Natural killer cell (primary cell): ENCODE measurements at regions not wholly inside any gene's neighbourhood (a gene's known extent, or its start where the extent isn't known, plus 50 kb on each side); places are given as distances from the start of the nearest gene placed in this dataset.
"Not testable (repeated sequence)": the region's sequence is repeated elsewhere in the genome, so short reads cannot be mapped to it uniquely, and the experiment has no call there.

Experiments
- ATAC-seq, 3 donors: fragments of 150-1000 bp in 2 of 3; fragments of 200-7000 bp in 1 of 3; cut with Tn5 transposase; 1 replicate in 1 of 3; 2 replicates in 2 of 3; pipeline ENCODE4 v1.10.0; 2021; ENCODE audit warnings: mild to moderate bottlenecking in 2 of 3, moderate library complexity in 2 of 3
- DNase-seq, 2 donors: peaks; one replicate each; pipeline versions ENCODE4 v3.0.0 to v3.0.0-alpha.2; 2013 to 2021; ENCODE audit warnings: mixed read lengths in 1 of 2
- H3K27ac ChIP-seq: one replicate; pipeline ENCODE4 v1.5.1; 2013; ENCODE audit warnings: mild to moderate bottlenecking, low read length
- H3K27me3 ChIP-seq: one replicate; pipeline ENCODE4 v1.6.1; 2013; ENCODE audit warnings: low read length; ENCODE audit not compliant: control insufficient read depth, insufficient read depth
- H3K36me3 ChIP-seq: one replicate; pipeline ENCODE4 v1.6.1; 2013; ENCODE audit warnings: low read length; ENCODE audit not compliant: control insufficient read depth, insufficient read depth
- H3K4me1 ChIP-seq: one replicate; pipeline ENCODE4 v1.6.1; 2013; ENCODE audit warnings: low read length; ENCODE audit not compliant: control insufficient read depth, insufficient read depth
- H3K4me3 ChIP-seq: one replicate; pipeline ENCODE4 v1.5.1; 2013; ENCODE audit warnings: low read length
- H3K9me3 ChIP-seq: one replicate; pipeline ENCODE4 v1.6.1; 2013; ENCODE audit warnings: low read length; ENCODE audit not compliant: control insufficient read depth, insufficient read depth
- H3K27ac Mint-ChIP-seq, 2 donors: one replicate each; pipeline ENCODE4 v1.8.0; 2022; ENCODE audit warnings: mild to moderate bottlenecking in 2 of 2, mixed read lengths in 2 of 2, moderate library complexity in 1 of 2
- H3K27me3 Mint-ChIP-seq, 2 donors: one replicate each; pipeline ENCODE4 v1.8.0; 2022; ENCODE audit warnings: low read depth in 2 of 2, mixed read lengths in 2 of 2
- H3K36me3 Mint-ChIP-seq: one replicate; pipeline ENCODE4 v1.8.0; 2022; ENCODE audit warnings: mixed read lengths
- H3K4me1 Mint-ChIP-seq, 2 donors: one replicate each; pipeline ENCODE4 v1.8.0; 2022; ENCODE audit warnings: mixed read lengths in 2 of 2
- H3K4me3 Mint-ChIP-seq: one replicate; pipeline ENCODE4 v1.8.0; 2022; ENCODE audit warnings: mild to moderate bottlenecking, moderate library complexity, mixed read lengths
- H3K9me3 Mint-ChIP-seq, 2 donors: one replicate each; pipeline ENCODE4 v1.8.0; 2022; ENCODE audit warnings: mixed read lengths in 2 of 2
- WGBS: methylation state at CpG from one replicate; pipeline ENCODE4 v1.1.7; 2013; ENCODE audit warnings: missing lambda C conversion rate; ENCODE audit not compliant: insufficient coverage; 5-methylcytosine and 5-hydroxymethylcytosine counted together
- intact Hi-C: fragments of 100-400 bp; cut with micrococcal nuclease; formaldehyde crosslinking; loops from one replicate; pipeline ENCODE4 v1.14.2; 2022

GRCh38 chr5:1574023-1574318 is 50.2 kb upstream of the LPCAT1 start:
- H3K27me3 ChIP-seq, H3K9me3 Mint-ChIP-seq, H3K9me3 ChIP-seq, H3K27me3 Mint-ChIP-seq, H3K4me3 Mint-ChIP-seq, DNase-seq, H3K36me3 ChIP-seq, ATAC-seq, H3K27ac ChIP-seq, H3K36me3 Mint-ChIP-seq, intact Hi-C loops, H3K4me3 ChIP-seq, H3K4me1 ChIP-seq: not testable (repeated sequence)
- Mint-ChIP-seq H3K27ac (peak overlapping the region in 1 of 2 donors; percentile 14), H3K4me1 (peaks cover 6 to 19% of the 10 kb centered on the region in 2 donors)
- WGBS: 57% methylated on average over 2 of the region's 9 CpGs

- not testable (repeated sequence) for H3K36me3 Mint-ChIP-seq
- peak overlapping the region in 1 of 2 donors; percentile 14 for H3K27ac Mint-ChIP-seq
Observed at GRCh38 chr5:1573217-1574022, 49.7 kb upstream of the LPCAT1 start.

More at GRCh38 chr5:1573217-1574022, 49.7 kb upstream of the LPCAT1 start:
- intact Hi-C loops, ATAC-seq, H3K36me3 ChIP-seq, H3K4me3 Mint-ChIP-seq, H3K27me3 ChIP-seq, DNase-seq, H3K4me1 ChIP-seq, H3K27me3 Mint-ChIP-seq, H3K9me3 Mint-ChIP-seq, H3K27ac ChIP-seq, H3K4me3 ChIP-seq, H3K9me3 ChIP-seq: not testable (repeated sequence)
- 96% methylated on average over 9 of the region's 15 CpGs for WGBS
- H3K4me1 Mint-ChIP-seq: peaks cover 6 to 19% of the 10 kb centered on the region in 2 donors
